SH-SY5Y (cell line): ENCODE measurements at regions not wholly inside any gene's neighbourhood (a gene's known extent, or its start where the extent isn't known, plus 50 kb on each side); places are given as distances from the start of the nearest gene placed in this dataset.

Experiments
- GATA2 ChIP-seq: IDR thresholded peaks from 2 replicates; pipeline ENCODE4 v1.6.1; 2011; ENCODE audit warnings: mild to moderate bottlenecking, low read depth, low read length
- GATA3 ChIP-seq: IDR thresholded peaks from 2 replicates; pipeline ENCODE4 v1.6.1; 2011; ENCODE audit warnings: low read depth, mild to moderate bottlenecking, low read length, moderate library complexity

- TF ChIP-seq GATA3 = no peak
- no peak for TF ChIP-seq GATA2
Observed at GRCh38 chr2:53515435-53516332, 251.9 kb upstream of the CHAC2 start.
